Aorta (tissue), 5 donors: ENCODE measurements at regions not wholly inside any gene's neighbourhood (a gene's known extent, or its start where the extent isn't known, plus 50 kb on each side); places are given as distances from the start of the nearest gene placed in this dataset.

Source experiments
- ATAC-seq: fragments of 200-7000 bp; cut with Tn5 transposase; one replicate; pipeline ENCODE4 v1.9.1; 2022; ENCODE audit warnings: moderate library complexity; ENCODE audit not compliant: low FRiP score
- DNase-seq, 2 donors: peaks; one replicate each; pipeline ENCODE4 v3.0.0-alpha.2; 2020
- H3K27ac ChIP-seq, 2 donors: one replicate each; pipeline ENCODE4 v1.5.1; 2013; ENCODE audit warnings: low read length in 2 of 2, mild to moderate bottlenecking in 2 of 2, moderate library complexity in 2 of 2, control low read depth in 1 of 2, inconsistent platforms in 1 of 2, low read depth in 1 of 2
- H3K27me3 ChIP-seq, 2 donors: one replicate each; pipeline ENCODE4 v1.6.1; 2013; ENCODE audit warnings: control low read depth in 1 of 2, low read length in 1 of 2, mild to moderate bottlenecking in 1 of 2, moderate library complexity in 1 of 2; ENCODE audit not compliant: insufficient read depth in 2 of 2, control insufficient read depth in 1 of 2
- H3K36me3 ChIP-seq, 2 donors: one replicate each; pipeline ENCODE4 v1.6.1; 2013; ENCODE audit warnings: control low read depth in 1 of 2, low read length in 1 of 2, mild to moderate bottlenecking in 1 of 2; ENCODE audit not compliant: insufficient read depth in 2 of 2, control insufficient read depth in 1 of 2
- H3K4me1 ChIP-seq, 2 donors: one replicate each; pipeline ENCODE4 v1.6.1; 2013; ENCODE audit warnings: low read length in 2 of 2, control low read depth in 1 of 2, mild to moderate bottlenecking in 1 of 2, moderate library complexity in 1 of 2; ENCODE audit not compliant: insufficient read depth in 2 of 2, control insufficient read depth in 1 of 2
- H3K4me3 ChIP-seq, 2 donors: one replicate each; pipeline ENCODE4 v1.5.1; 2013; ENCODE audit warnings: low read length in 2 of 2, control low read depth in 1 of 2, mild to moderate bottlenecking in 1 of 2
- H3K9me3 ChIP-seq: one replicate; pipeline ENCODE4 v1.6.1; 2013; ENCODE audit warnings: mild to moderate bottlenecking, low read length; ENCODE audit not compliant: control insufficient read depth
- WGBS, 2 donors: extraction: QIAGEN DNeasy Blood & Tissue Kit; methylation state at CpG; one replicate each; pipeline ENCODE4 v1.1.7; 2013; 5-methylcytosine and 5-hydroxymethylcytosine counted together
- intact Hi-C, 2 donors: fragments of 100-400 bp; cut with DNase I; formaldehyde crosslinking; loops; one replicate each; pipeline versions ENCODE4 v1.14.2 to v1.15.0; 2022
- donor health status: healthy with polysubstance abuse.
- donor health status: Bipolar disorder and iron deficiency.
- donor health status: DM: no; HTN: no; CAD: no.
- donor health status: DM: no; HTN: no; CAD: no.
- donor health status: DM: yes; HTN: yes; CAD: no.

GRCh38 chr3:6097021-6097420, 763.9 kb upstream of the GRM7 start:
- DNase-seq: no peak
- Histone ChIP-seq H3K27ac (no peak overlapping the region), H3K4me1 (no peaks in the 10 kb centered on the region), H3K36me3 (no peaks in the 10 kb centered on the region), H3K27me3 (no peaks in the 10 kb centered on the region), H3K4me3 (no peak overlapping the region), H3K9me3 (peaks cover 2% of the 10 kb centered on the region)
- 34 to 53% methylated on average over 2 of the region's 2 CpGs for WGBS, 2 donors
- no peak for ATAC-seq
- intact Hi-C loops: no loop called here

GRCh38 chr3:6097556-6097955, 763.4 kb upstream of the GRM7 start:
- no peak for ATAC-seq
- 62 to 67% methylated on average over 2 of the region's 2 CpGs for WGBS, 2 donors

DNA sequence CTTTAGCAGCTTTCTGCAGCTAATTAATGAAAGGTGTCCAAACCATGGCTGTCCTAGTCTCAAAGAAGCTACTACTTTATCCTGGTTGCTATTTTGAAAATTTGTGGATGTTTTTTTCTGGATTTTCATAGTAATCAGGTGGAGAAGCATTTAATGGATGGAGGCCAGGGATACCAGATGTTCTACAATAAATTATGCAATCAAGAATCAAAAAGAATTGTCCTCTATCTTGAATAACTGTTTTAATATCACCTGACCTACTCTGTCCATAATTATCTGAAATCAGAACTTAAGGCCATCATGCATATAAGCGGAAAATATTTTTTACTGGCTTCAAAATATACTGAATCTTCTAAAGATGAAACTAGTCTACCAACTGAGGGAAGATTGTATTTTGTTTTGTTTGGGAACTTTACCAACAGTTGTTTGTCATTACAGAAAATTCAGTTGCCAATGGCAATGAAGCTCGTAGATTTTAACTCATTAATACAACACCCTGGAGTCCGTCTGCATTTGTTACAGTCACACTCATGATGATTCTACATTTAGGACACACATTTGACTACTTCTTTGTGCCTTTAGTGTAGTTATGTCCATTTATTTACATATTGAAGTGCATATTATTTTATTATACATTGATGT, 762.3 kb upstream of the GRM7 start:
- Histone ChIP-seq H3K9me3 (peaks cover 2% of the 10 kb centered on the region), H3K36me3 (no peaks in the 10 kb centered on the region), H3K4me1 (no peaks in the 10 kb centered on the region), H3K4me3 (no peak overlapping the region), H3K27ac (no peak overlapping the region), H3K27me3 (no peaks in the 10 kb centered on the region)
- ATAC-seq (no peak), DNase-seq (no peak)
- intact Hi-C loops: no loop called here
- WGBS, 2 donors: 68 to 80% methylated on average over 3 of the region's 3 CpGs

More at GRCh38 chr3:6097556-6097955, 763.4 kb upstream of the GRM7 start:
- H3K27ac ChIP-seq: no peak overlapping the region
- H3K4me3 ChIP-seq: no peak overlapping the region
- H3K9me3 ChIP-seq: peaks cover 2% of the 10 kb centered on the region
- DNase-seq: no peak
- intact Hi-C loops: no loop called here
- no peaks in the 10 kb centered on the region for H3K36me3 ChIP-seq
- H3K27me3 ChIP-seq: no peaks in the 10 kb centered on the region
- H3K4me1 ChIP-seq: no peaks in the 10 kb centered on the region

- Histone ChIP-seq H3K27ac (no peak overlapping the region), H3K4me3 (no peak overlapping the region), H3K27me3 (no peaks in the 10 kb centered on the region), H3K4me1 (no peaks in the 10 kb centered on the region), H3K36me3 (no peaks in the 10 kb centered on the region), H3K9me3 (peaks cover 2% of the 10 kb centered on the region)
- intact Hi-C loops: no loop called here
- ATAC-seq (no peak), DNase-seq (peak in 1 of 2 donors; percentile 28)
- 5 to 33% methylated on average over 5 of the region's 5 CpGs for WGBS, 2 donors
Observed at GRCh38 chr3:6099458-6100075, 761.3 kb upstream of the GRM7 start.

DNA sequence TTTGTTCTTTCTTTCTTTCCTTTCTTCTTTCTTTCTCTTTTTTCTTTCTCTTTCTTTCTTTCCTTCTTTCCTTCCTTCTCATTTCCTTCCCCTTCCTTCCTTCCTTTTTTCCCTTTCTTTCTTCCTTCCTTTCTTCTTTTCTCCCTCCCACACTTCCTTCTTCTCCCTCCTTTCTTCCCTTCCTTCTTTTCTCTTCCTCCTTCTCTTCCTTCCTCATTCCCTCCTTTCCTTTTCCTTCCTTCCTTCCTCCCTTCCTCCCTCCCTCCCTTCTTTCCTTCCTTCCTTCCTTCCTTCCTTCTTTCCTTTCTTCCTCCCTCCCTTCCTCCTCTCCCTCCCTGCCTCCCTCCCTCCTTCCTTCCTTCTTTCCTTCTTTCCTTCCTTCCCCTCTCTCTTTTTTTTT, 755.7 kb upstream of the GRM7 start:
- Histone ChIP-seq H3K27me3 (no peaks in the 10 kb centered on the region), H3K27ac (no peak overlapping the region), H3K4me1 (no peaks in the 10 kb centered on the region), H3K9me3 (no peaks in the 10 kb centered on the region), H3K36me3 (no peaks in the 10 kb centered on the region), H3K4me3 (no peak overlapping the region)
- ATAC-seq (no peak), DNase-seq (no peak)
- intact Hi-C loops: no loop called here

DNA sequence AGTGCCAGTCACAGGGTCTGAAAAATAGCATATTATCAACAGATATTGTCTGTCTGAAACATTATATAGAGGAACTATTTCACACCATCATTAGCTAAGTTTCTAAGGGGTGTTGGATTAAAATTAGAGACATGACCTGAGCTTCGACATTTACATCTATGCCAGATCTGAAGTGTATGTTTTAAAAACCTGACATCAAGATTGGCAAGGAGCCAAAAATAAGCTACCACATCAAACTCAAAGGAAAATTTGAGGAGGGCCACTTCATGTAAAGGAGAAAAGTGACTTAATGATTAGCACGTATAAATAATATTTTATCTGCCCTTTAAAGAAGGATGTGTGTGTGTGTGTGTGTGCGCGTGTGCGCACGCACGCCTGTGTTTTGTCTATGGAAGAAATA, 752.0 kb upstream of the GRM7 start:
- Histone ChIP-seq H3K36me3 (no peaks in the 10 kb centered on the region), H3K4me3 (no peak overlapping the region), H3K4me1 (no peaks in the 10 kb centered on the region), H3K27ac (no peak overlapping the region), H3K27me3 (no peaks in the 10 kb centered on the region), H3K9me3 (no peaks in the 10 kb centered on the region)
- DNase-seq (no peak), ATAC-seq (no peak)
- WGBS, 2 donors: 19 to 31% methylated on average over 7 of the region's 7 CpGs
- intact Hi-C loops: no loop called here

DNA sequence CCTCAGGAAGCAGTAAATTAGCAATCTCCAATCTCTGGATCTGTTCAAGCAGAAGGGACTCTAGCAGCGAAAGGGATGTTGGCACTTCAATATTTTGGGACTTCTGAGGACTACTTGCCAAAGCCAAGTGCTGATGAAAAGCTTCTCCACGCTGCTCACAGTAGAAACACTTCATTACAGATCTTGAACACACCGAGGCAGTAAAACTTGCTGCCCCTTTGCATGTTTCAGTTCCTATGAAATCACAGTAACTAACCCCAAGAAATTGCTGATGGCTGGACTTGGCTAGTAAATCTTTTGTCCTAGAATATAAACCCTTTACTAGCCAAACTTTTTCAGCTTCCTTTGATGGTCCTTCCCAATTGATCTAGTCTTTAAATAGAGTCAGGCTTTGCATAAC, 750.5 kb upstream of the GRM7 start:
- intact Hi-C loops: no loop called here
- H3K4me3 ChIP-seq: no peak overlapping the region
- H3K4me1 ChIP-seq: no peaks in the 10 kb centered on the region
- no peaks in the 10 kb centered on the region for H3K27me3 ChIP-seq
- H3K27ac ChIP-seq: no peak overlapping the region
- no peaks in the 10 kb centered on the region for H3K9me3 ChIP-seq
- 64 to 78% methylated on average over 3 of the region's 3 CpGs for WGBS, 2 donors
- ATAC-seq (no peak), DNase-seq (no peak)
- H3K36me3 ChIP-seq: no peaks in the 10 kb centered on the region

DNA sequence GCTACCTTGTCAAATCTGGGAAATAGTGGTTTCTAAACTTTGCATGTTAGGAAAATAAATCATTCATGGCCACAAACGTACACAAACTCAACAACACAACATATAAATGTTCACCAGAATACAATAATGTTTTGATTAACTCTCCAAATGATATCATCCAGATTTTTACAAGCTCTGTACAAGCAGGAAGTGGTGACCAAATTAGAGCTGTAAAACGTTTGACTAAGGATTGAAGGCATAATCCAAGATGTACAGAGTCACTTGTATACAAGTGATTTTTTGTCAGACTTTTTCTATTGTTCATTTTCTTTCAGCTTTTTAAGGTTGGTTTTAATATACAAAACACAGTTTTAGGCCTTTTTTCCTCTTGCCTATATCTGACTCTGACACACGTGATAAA, 748.4 kb upstream of the GRM7 start:
- Histone ChIP-seq H3K9me3 (no peaks in the 10 kb centered on the region), H3K27me3 (no peaks in the 10 kb centered on the region), H3K4me1 (no peaks in the 10 kb centered on the region), H3K36me3 (no peaks in the 10 kb centered on the region), H3K4me3 (no peak overlapping the region), H3K27ac (no peak overlapping the region)
- ATAC-seq (no peak), DNase-seq (no peak)
- intact Hi-C loops: no loop called here
- WGBS, 2 donors: 15 to 28% methylated on average over 3 of the region's 3 CpGs

DNA sequence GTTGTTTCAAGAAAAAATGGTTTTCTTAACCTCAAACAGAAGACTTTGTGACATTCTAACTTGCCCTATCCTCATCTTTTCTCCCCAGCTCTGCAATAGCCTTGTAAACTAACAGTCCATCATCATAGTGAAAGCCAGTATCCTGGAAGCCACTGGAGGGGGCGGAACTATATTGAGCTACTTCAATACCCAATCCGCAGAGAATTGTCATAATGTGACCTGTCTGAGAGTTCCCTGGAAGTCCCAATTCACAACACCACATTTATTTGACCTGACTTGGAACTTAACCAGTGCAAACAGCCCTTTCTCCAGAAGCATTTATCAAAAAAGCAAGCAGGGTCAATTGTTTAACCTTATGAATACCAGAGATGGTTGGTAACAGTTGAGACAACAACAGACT, 747.6 kb upstream of the GRM7 start:
- intact Hi-C loops: no loop called here
- Histone ChIP-seq H3K9me3 (no peaks in the 10 kb centered on the region), H3K4me1 (no peaks in the 10 kb centered on the region), H3K36me3 (no peaks in the 10 kb centered on the region), H3K4me3 (no peak overlapping the region), H3K27me3 (no peaks in the 10 kb centered on the region), H3K27ac (no peak overlapping the region)
- DNase-seq (no peak), ATAC-seq (no peak)
- WGBS, 2 donors: 29 to 33% methylated on average over 2 of the region's 2 CpGs
